NB4 (cell line): ENCODE measurements at regions not wholly inside any gene's neighbourhood (a gene's known extent, or its start where the extent isn't known, plus 50 kb on each side); places are given as distances from the start of the nearest gene placed in this dataset.

Source experiments
- CTCF ChIP-seq: IDR thresholded peaks from one replicate; pipeline ENCODE4 v1.5.1; 2012; ENCODE audit warnings: low read depth, low read length
- MAX ChIP-seq: IDR thresholded peaks from 2 replicates; pipeline ENCODE4 v1.6.1; 2011; ENCODE audit warnings: low read depth, low read length
- POLR2A ChIP-seq: IDR thresholded peaks from 2 replicates; pipeline ENCODE4 v1.6.1; 2011; ENCODE audit warnings: mild to moderate bottlenecking; ENCODE audit not compliant: insufficient read length; ENCODE audit errors: extremely low read depth

DNA sequence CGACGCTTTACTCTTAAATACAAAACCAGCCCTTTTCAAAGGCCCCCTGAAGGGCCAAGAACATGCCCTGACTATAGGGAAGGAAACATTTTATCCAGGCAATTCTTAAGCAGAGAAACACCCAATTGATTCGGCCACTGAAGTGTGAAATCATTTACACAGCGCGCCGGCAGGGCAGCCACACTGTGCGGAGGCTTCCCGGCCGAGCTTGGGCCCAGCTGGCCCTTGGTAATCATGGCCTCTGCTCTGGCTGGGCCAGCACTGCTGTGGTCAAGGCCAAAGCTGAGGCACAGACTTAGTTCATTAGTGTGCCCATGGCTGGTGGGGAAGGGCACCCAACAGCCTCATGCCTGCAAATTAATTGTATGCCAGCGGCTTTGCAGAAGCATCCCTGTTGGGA, 143.7 kb upstream of the HABP2 start:
- TF ChIP-seq POLR2A (no peak), CTCF (no peak), MAX (no peak)
